Endothelial cell of umbilical vein (primary cell): ENCODE measurements at regions not wholly inside any gene's neighbourhood (a gene's known extent, or its start where the extent isn't known, plus 50 kb on each side); places are given as distances from the start of the nearest gene placed in this dataset.

ENCODE experiments used
- BruUV-seq: library from RNA; stranded (reverse); fragments of 400-500 nt; replicated peaks from 2 replicates; lab custom pipeline; 2021; lab: Mats Ljungman, UMichigan
- CTCF ChIA-PET: fragments of 300-600, 350-600 bp; sonication (Branson Sonifier 250); formaldehyde crosslinking; loops from one replicate; lab custom pipeline; 2021; ENCODE audit warnings: antibody characterized with exemption, inconsistent platforms; lab: Charles Lee
- POLR2A ChIA-PET: fragments of 300-600, 350-600 bp; sonication (Branson Sonifier 250); formaldehyde crosslinking; loops from one replicate; lab custom pipeline; 2021; ENCODE audit warnings: antibody characterized with exemption, inconsistent platforms; lab: Charles Lee
- DNase-seq: peaks from one replicate; pipeline ENCODE4 v3.0.0-alpha.2; 2011; ENCODE audit warnings: low read depth, low spot score
- FAIRE-seq: peaks from 2 replicates; lab custom pipeline; 2011; peaks lifted over from hg19 to GRCh38; lab: Jason Lieb, UNC
- H2AFZ ChIP-seq: 2 replicates; pipeline ENCODE4 v1.6.0; 2012; ENCODE audit warnings: low read depth, low read length, control low read depth, inconsistent platforms
- H3K27ac ChIP-seq: 2 replicates; pipeline ENCODE4 v1.5.1; 2011; ENCODE audit warnings: low read depth, mild to moderate bottlenecking, control low read depth, low read length, moderate library complexity; ENCODE audit not compliant: insufficient read depth
- H3K27me3 ChIP-seq, 2 experiments: 2 replicates each; pipeline versions ENCODE4 v1.6.0 to v1.6.1; 2011; ENCODE audit warnings: low read length in 2 of 2, mixed read lengths in 1 of 2; ENCODE audit not compliant: control insufficient read depth in 2 of 2, insufficient read depth in 2 of 2
- H3K36me3 ChIP-seq, 2 experiments: 2 replicates in 1 of 2; 3 replicates in 1 of 2; pipeline ENCODE4 v1.5.1; 2011; ENCODE audit warnings: low read length in 2 of 2, mild to moderate bottlenecking in 1 of 2, moderate library complexity in 1 of 2; ENCODE audit not compliant: control insufficient read depth in 2 of 2, insufficient read depth in 2 of 2; ENCODE audit errors: extremely low read depth in 1 of 2
- H3K4me1 ChIP-seq: 3 replicates; pipeline ENCODE4 v1.5.1; 2011; ENCODE audit warnings: mild to moderate bottlenecking, low read length; ENCODE audit not compliant: control insufficient read depth, insufficient read depth; ENCODE audit errors: extremely low read depth
- H3K4me2 ChIP-seq: 2 replicates; pipeline ENCODE4 v1.6.1; 2011; ENCODE audit warnings: low read length, control low read depth, mixed read lengths; ENCODE audit not compliant: insufficient read depth
- H3K4me3 ChIP-seq, 3 experiments: fragments of 200-600 bp in 1 of 3; sonication (generic), shearing (Covaris generic) in 1 of 3; replicated peaks in 1 of 3; 2 replicates each; pipeline ENCODE4 v1.5.1; 2011 to 2016; ENCODE audit warnings: control low read depth in 3 of 3, low read length in 3 of 3, mild to moderate bottlenecking in 2 of 3, inconsistent platforms in 1 of 3, low read depth in 1 of 3, moderate library complexity in 1 of 3; ENCODE audit not compliant: insufficient read depth in 1 of 3
- H3K79me2 ChIP-seq: 2 replicates; pipeline ENCODE4 v1.6.0; 2012; ENCODE audit warnings: low read length, inconsistent platforms; ENCODE audit not compliant: control insufficient read depth, insufficient read depth
- H3K9ac ChIP-seq: replicated peaks from 2 replicates; pipeline ENCODE3; 2011; ENCODE audit warnings: low read length, control low read depth; ENCODE audit not compliant: insufficient read depth; ENCODE audit errors: extremely low read depth
- H3K9me1 ChIP-seq: replicated peaks from 3 replicates; pipeline ENCODE4 v1.6.0; 2011; ENCODE audit warnings: mild to moderate bottlenecking, low read length; ENCODE audit not compliant: control insufficient read depth, insufficient read depth; ENCODE audit errors: extremely low read depth
- H3K9me3 ChIP-seq: replicated peaks from 2 replicates; pipeline ENCODE4 v1.5.1; 2012; ENCODE audit warnings: low read length, inconsistent platforms; ENCODE audit not compliant: control insufficient read depth, insufficient read depth
- H4K20me1 ChIP-seq: replicated peaks from 2 replicates; pipeline ENCODE3; 2011; ENCODE audit warnings: mild to moderate bottlenecking, low read length; ENCODE audit not compliant: control insufficient read depth, insufficient read depth; ENCODE audit errors: extremely low read depth
- EZH2 ChIP-seq: IDR thresholded peaks from 2 replicates; pipeline ENCODE4 v1.6.1; 2012; ENCODE audit warnings: borderline replicate concordance, low read depth, mild to moderate bottlenecking, moderate library complexity, low read length, inconsistent platforms; ENCODE audit not compliant: severe bottlenecking
- FOS ChIP-seq: IDR thresholded peaks from 2 replicates; pipeline ENCODE4 v1.6.1; 2011; ENCODE audit warnings: mild to moderate bottlenecking, low read length, moderate library complexity, borderline replicate concordance; ENCODE audit not compliant: insufficient read depth
- GATA2 ChIP-seq: IDR thresholded peaks from 2 replicates; pipeline ENCODE4 v1.7.0; 2011; ENCODE audit warnings: low read depth, mild to moderate bottlenecking, moderate library complexity, mixed read lengths, low read length; ENCODE audit not compliant: insufficient read length, insufficient read depth
- JUN ChIP-seq: IDR thresholded peaks from 2 replicates; pipeline ENCODE4 v1.6.1; 2011; ENCODE audit warnings: borderline replicate concordance, low read depth; ENCODE audit not compliant: insufficient read length, insufficient read depth
- MYC ChIP-seq: IDR thresholded peaks from one replicate; pipeline ENCODE4 v1.6.1; 2011; ENCODE audit warnings: mild to moderate bottlenecking, low read depth, low read length
- POLR2A ChIP-seq: IDR thresholded peaks from 2 replicates; pipeline ENCODE4 v1.6.1; 2012; ENCODE audit warnings: low read depth, mild to moderate bottlenecking, control low read depth, low read length
- POLR2AphosphoS5 ChIP-seq: IDR thresholded peaks from 2 replicates; pipeline ENCODE4 v1.6.1; 2012; ENCODE audit warnings: low read depth, mild to moderate bottlenecking, control low read depth, low read length, moderate library complexity; ENCODE audit not compliant: insufficient read depth
- dilution Hi-C: fragments of 300-500 bp; cut with MboI; formaldehyde crosslinking; loops from one replicate; pipeline ENCODE4 v1.15.0; 2019; ENCODE audit warnings: low sequenced_read_pairs; ENCODE audit not compliant: extremely low pct_ligation_motif_present
- intact Hi-C: fragments of 100-400 bp; cut with micrococcal nuclease; formaldehyde crosslinking; loops from one replicate; pipeline ENCODE4 v1.10.0; 2022
- TF ChIP-seq, protein P1 (sequence below), 2 donors: IDR thresholded peaks; 1 replicate in 1 of 2; 2 replicates in 1 of 2; pipeline ENCODE4 v1.5.1; 2011; ENCODE audit warnings: low read length in 2 of 2, mild to moderate bottlenecking in 2 of 2, moderate library complexity in 2 of 2, control low read depth in 1 of 2, inconsistent platforms in 1 of 2, low read depth in 1 of 2; ENCODE audit not compliant: insufficient read depth in 1 of 2; ENCODE audit errors: extremely low read depth in 1 of 2
- TF ChIP-seq, protein P2 (sequence below): IDR thresholded peaks from 2 replicates; pipeline ENCODE4 v1.6.1; 2011; ENCODE audit not compliant: insufficient read depth, insufficient read length

GRCh38 chr11:134730101-134730500 is 318.1 kb upstream of the B3GAT1 start:
- dilution Hi-C loops: no loop called here
- Histone ChIP-seq H3K9me1 (no peaks in the 10 kb centered on the region), H3K36me3 (no peaks in the 10 kb centered on the region), H3K9ac (no peak overlapping the region), H3K4me1 (no peaks in the 10 kb centered on the region), H3K4me2 (no peak overlapping the region), H3K27ac (no peak overlapping the region), H3K79me2 (no peaks in the 10 kb centered on the region), H3K9me3 (no peaks in the 10 kb centered on the region), H3K27me3 (no peaks in the 10 kb centered on the region), H2AFZ (no peak overlapping the region), H4K20me1 (no peaks in the 10 kb centered on the region), H3K4me3 (no peak overlapping the region)
- BruUV-seq: no TSS peak
- FAIRE-seq: no peak
- CTCF ChIA-PET: no interaction called here
- intact Hi-C loops: no loop called here
- TF ChIP-seq MYC (no peak), POLR2A (no peak), GATA2 (no peak), JUN (no peak), EZH2 (no peak), POLR2AphosphoS5 (no peak), FOS (no peak)
- TF ChIP-seq, protein P1, sequence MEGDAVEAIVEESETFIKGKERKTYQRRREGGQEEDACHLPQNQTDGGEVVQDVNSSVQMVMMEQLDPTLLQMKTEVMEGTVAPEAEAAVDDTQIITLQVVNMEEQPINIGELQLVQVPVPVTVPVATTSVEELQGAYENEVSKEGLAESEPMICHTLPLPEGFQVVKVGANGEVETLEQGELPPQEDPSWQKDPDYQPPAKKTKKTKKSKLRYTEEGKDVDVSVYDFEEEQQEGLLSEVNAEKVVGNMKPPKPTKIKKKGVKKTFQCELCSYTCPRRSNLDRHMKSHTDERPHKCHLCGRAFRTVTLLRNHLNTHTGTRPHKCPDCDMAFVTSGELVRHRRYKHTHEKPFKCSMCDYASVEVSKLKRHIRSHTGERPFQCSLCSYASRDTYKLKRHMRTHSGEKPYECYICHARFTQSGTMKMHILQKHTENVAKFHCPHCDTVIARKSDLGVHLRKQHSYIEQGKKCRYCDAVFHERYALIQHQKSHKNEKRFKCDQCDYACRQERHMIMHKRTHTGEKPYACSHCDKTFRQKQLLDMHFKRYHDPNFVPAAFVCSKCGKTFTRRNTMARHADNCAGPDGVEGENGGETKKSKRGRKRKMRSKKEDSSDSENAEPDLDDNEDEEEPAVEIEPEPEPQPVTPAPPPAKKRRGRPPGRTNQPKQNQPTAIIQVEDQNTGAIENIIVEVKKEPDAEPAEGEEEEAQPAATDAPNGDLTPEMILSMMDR (IDR thresholded peaks at IDR 0.05; ENCODE audit: extremely low read depth in 1 of 2, insufficient read depth in 1 of 2, low read depth in 1 of 2, low read length in 2 of 2): no peak
- TF ChIP-seq, protein P2, sequence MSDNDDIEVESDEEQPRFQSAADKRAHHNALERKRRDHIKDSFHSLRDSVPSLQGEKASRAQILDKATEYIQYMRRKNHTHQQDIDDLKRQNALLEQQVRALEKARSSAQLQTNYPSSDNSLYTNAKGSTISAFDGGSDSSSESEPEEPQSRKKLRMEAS: no peak
- no peak for DNase-seq
- POLR2A ChIA-PET: no interaction called here
